ENCODE measurements at regions not wholly inside any gene's neighbourhood (a gene's known extent, or its start where the extent isn't known, plus 50 kb on each side); places are given as distances from the start of the nearest gene placed in this dataset.
"Not testable (repeated sequence)": the region's sequence is repeated elsewhere in the genome, so short reads cannot be mapped to it uniquely, and the experiment has no call there.

GRCh38 chr1:220966041-220966440, 86.8 kb downstream of the HLX start:
- H3K9me3 Mint-ChIP-seq, result no peaks in the 10 kb centered on the region
- H3K36me3 Mint-ChIP-seq, result no peaks in the 10 kb centered on the region
- no peak for TF ChIP-seq CTCF (conservative IDR thresholded peaks at IDR 0.05)
- H3K27me3 Mint-ChIP-seq, result peaks cover 23% of the 10 kb centered on the region
- DNase-seq (ENCODE audit: extremely low spot score, unreplicated experiment), result no peak
- H3K4me1 Mint-ChIP-seq (ENCODE audit: unreplicated experiment), result peaks cover 12% of the 10 kb centered on the region
- H3K4me3 Mint-ChIP-seq, result no peak overlapping the region
- no peak overlapping the region for H3K27ac Mint-ChIP-seq

- Mint-ChIP-seq H3K27ac (no peak overlapping the region), H3K4me1 (ENCODE audit: unreplicated experiment) (peaks cover 12% of the 10 kb centered on the region), H3K36me3 (no peaks in the 10 kb centered on the region), H3K9me3 (no peaks in the 10 kb centered on the region), H3K27me3 (peaks cover 19% of the 10 kb centered on the region), H3K4me3 (no peak overlapping the region)
- DNase-seq (ENCODE audit: extremely low spot score, unreplicated experiment), result no peak
- TF ChIP-seq CTCF (conservative IDR thresholded peaks at IDR 0.05), result no peak
These were observed 87.2 kb downstream of the HLX start for GRCh38 chr1:220966473-220966872.

- H3K4me1 Mint-ChIP-seq (ENCODE audit: unreplicated experiment), result peaks cover 12% of the 10 kb centered on the region
- H3K4me3 Mint-ChIP-seq, result no peak overlapping the region
- no peak for TF ChIP-seq CTCF (conservative IDR thresholded peaks at IDR 0.05)
- peaks cover 16% of the 10 kb centered on the region for H3K27me3 Mint-ChIP-seq
- H3K27ac Mint-ChIP-seq, result no peak overlapping the region
- DNase-seq (ENCODE audit: extremely low spot score, unreplicated experiment), result no peak
- no peaks in the 10 kb centered on the region for H3K36me3 Mint-ChIP-seq
- no peaks in the 10 kb centered on the region for H3K9me3 Mint-ChIP-seq
These were observed 87.8 kb downstream of the HLX start for GRCh38 chr1:220966881-220967611.

- no peak overlapping the region for H3K27ac Mint-ChIP-seq
- peaks cover 18% of the 10 kb centered on the region for H3K27me3 Mint-ChIP-seq
- no peak for DNase-seq (ENCODE audit: extremely low spot score, unreplicated experiment)
- H3K36me3 Mint-ChIP-seq, result no peaks in the 10 kb centered on the region
- H3K9me3 Mint-ChIP-seq, result no peaks in the 10 kb centered on the region
- peaks cover 12% of the 10 kb centered on the region for H3K4me1 Mint-ChIP-seq (ENCODE audit: unreplicated experiment)
- no peak overlapping the region for H3K4me3 Mint-ChIP-seq
- TF ChIP-seq CTCF (conservative IDR thresholded peaks at IDR 0.05), result no peak
These were observed 88.7 kb downstream of the HLX start for GRCh38 chr1:220967911-220968310.

GRCh38 chr1:220969281-220969680, 90.0 kb downstream of the HLX start:
- H3K27ac Mint-ChIP-seq; H3K9me3 Mint-ChIP-seq; H3K36me3 Mint-ChIP-seq; H3K4me3 Mint-ChIP-seq; DNase-seq (ENCODE audit: extremely low spot score, unreplicated experiment): not testable (repeated sequence)
- Mint-ChIP-seq H3K27me3 (peaks cover 16% of the 10 kb centered on the region), H3K4me1 (ENCODE audit: unreplicated experiment) (peaks cover 12% of the 10 kb centered on the region)

- DNase-seq (ENCODE audit: extremely low spot score, unreplicated experiment), result no peak
- no peak overlapping the region for H3K27ac Mint-ChIP-seq
- no peak for TF ChIP-seq CTCF (conservative IDR thresholded peaks at IDR 0.05)
- H3K4me1 Mint-ChIP-seq (ENCODE audit: unreplicated experiment), result peaks cover 12% of the 10 kb centered on the region
- no peaks in the 10 kb centered on the region for H3K9me3 Mint-ChIP-seq
- peaks cover 16% of the 10 kb centered on the region for H3K27me3 Mint-ChIP-seq
- H3K36me3 Mint-ChIP-seq, result no peaks in the 10 kb centered on the region
- no peak overlapping the region for H3K4me3 Mint-ChIP-seq
These were observed 91.1 kb downstream of the HLX start for GRCh38 chr1:220970311-220970710.

Data from type B pancreatic cell (in vitro differentiated cells).